NCI-H524 (cell line): ENCODE measurements at regions not wholly inside any gene's neighbourhood (a gene's known extent, or its start where the extent isn't known, plus 50 kb on each side); places are given as distances from the start of the nearest gene placed in this dataset.
"Not testable (repeated sequence)": the region's sequence is repeated elsewhere in the genome, so short reads cannot be mapped to it uniquely, and the experiment has no call there.

ENCODE experiments used
- DNase-seq, 2 experiments: peaks; one replicate each; lab custom pipeline; 2025; lab: John Stamatoyannopoulos, UW

- no peak for DNase-seq
These were observed 75.4 kb upstream of the GDNF start for GRCh38 chr5:37915097-37915736.

- not testable (repeated sequence) for DNase-seq
These were observed 69.9 kb upstream of the GDNF start for GRCh38 chr5:37909610-37910266.

GRCh38 chr5:37906416-37906815 is 66.6 kb upstream of the GDNF start:
- DNase-seq = no peak

GRCh38 chr5:37905230-37905629 is 65.4 kb upstream of the GDNF start:
- DNase-seq = no peak

GRCh38 chr5:37902323-37902722 is 62.5 kb upstream of the GDNF start:
- no peak for DNase-seq

- peak in 1 of 2 experiments; percentile 67 for DNase-seq
These were observed 60.9 kb upstream of the GDNF start for GRCh38 chr5:37900692-37901091.

- no peak for DNase-seq
These were observed 59.2 kb upstream of the GDNF start for GRCh38 chr5:37899037-37899436.

- no peak for DNase-seq
These were observed 56.3 kb upstream of the GDNF start for GRCh38 chr5:37896159-37896558.

GRCh38 chr5:37893434-37894134 is 53.7 kb upstream of the GDNF start:
- peak in 1 of 2 experiments; percentile 56 for DNase-seq

GRCh38 chr5:37892586-37892985 is 52.7 kb upstream of the GDNF start:
- DNase-seq = no peak

- no peak for DNase-seq
These were observed 52.0 kb upstream of the GDNF start for GRCh38 chr5:37891832-37892231.

- DNase-seq = no peak
These were observed 49.9 kb upstream of the GDNF start for GRCh38 chr5:37889612-37890317.
